ENCODE measurements at regions not wholly inside any gene's neighbourhood (a gene's known extent, or its start where the extent isn't known, plus 50 kb on each side); places are given as distances from the start of the nearest gene placed in this dataset.

DNA sequence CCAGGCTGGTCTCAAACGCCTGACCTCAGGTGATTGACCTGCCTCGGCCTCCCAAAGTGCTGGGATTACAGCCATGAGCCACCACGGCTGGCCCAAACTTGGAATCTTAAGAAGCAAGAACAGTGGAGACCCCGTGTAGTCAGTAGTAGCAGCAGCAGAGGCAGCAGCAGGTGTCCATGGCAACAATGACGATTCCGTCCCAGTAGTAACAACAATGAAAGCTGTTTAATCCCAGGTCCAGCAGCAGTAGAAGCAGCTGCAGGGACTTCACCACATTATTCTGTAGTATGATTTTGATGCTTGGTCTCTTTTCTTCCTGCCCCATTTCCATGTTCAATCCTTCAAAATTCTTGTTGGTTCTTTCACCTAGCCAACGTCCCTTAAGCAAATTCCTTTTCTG, 69.6 kb upstream of the KCTD3 start:
- H3K36me3 Mint-ChIP-seq (ENCODE audit: unreplicated experiment), result no peaks in the 10 kb centered on the region
- no peak overlapping the region for H3K27ac Mint-ChIP-seq (ENCODE audit: unreplicated experiment)
- DNase-seq, result no peak
- no peak overlapping the region for H3K4me3 Mint-ChIP-seq (ENCODE audit: unreplicated experiment)
- TF ChIP-seq, protein P1, sequence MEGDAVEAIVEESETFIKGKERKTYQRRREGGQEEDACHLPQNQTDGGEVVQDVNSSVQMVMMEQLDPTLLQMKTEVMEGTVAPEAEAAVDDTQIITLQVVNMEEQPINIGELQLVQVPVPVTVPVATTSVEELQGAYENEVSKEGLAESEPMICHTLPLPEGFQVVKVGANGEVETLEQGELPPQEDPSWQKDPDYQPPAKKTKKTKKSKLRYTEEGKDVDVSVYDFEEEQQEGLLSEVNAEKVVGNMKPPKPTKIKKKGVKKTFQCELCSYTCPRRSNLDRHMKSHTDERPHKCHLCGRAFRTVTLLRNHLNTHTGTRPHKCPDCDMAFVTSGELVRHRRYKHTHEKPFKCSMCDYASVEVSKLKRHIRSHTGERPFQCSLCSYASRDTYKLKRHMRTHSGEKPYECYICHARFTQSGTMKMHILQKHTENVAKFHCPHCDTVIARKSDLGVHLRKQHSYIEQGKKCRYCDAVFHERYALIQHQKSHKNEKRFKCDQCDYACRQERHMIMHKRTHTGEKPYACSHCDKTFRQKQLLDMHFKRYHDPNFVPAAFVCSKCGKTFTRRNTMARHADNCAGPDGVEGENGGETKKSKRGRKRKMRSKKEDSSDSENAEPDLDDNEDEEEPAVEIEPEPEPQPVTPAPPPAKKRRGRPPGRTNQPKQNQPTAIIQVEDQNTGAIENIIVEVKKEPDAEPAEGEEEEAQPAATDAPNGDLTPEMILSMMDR (IDR thresholded peaks at IDR 0.05; ENCODE audit: partially characterized antibody, unreplicated experiment), result no peak
- H3K9me3 Mint-ChIP-seq (ENCODE audit: unreplicated experiment), result no peaks in the 10 kb centered on the region
- H3K27me3 Mint-ChIP-seq (ENCODE audit: unreplicated experiment), result no peaks in the 10 kb centered on the region
- H3K4me1 Mint-ChIP-seq (ENCODE audit: low read depth, unreplicated experiment), result no peaks in the 10 kb centered on the region

DNA sequence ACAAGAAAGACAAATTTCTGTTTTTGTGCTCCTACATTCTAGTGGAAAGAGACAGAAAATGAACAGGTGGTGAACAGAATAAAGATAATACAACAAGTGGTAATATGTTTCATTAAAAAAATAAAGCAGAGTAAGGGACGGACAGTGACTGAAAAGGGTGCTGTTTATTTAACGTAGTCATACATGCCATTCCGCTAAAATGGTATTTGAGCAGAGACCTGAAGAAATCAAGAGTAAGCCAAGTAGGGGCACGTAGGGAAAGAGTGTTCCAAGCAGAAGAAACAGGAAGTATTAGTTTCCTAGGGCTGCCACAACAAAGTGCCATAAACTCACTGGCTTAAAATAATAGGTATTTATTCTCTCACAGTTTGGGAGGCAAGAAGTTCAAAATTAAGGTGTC, 65.6 kb upstream of the KCTD3 start:
- no peak overlapping the region for H3K4me3 Mint-ChIP-seq (ENCODE audit: unreplicated experiment)
- DNase-seq, result no peak
- no peaks in the 10 kb centered on the region for H3K4me1 Mint-ChIP-seq (ENCODE audit: low read depth, unreplicated experiment)
- H3K36me3 Mint-ChIP-seq (ENCODE audit: unreplicated experiment), result no peaks in the 10 kb centered on the region
- H3K9me3 Mint-ChIP-seq (ENCODE audit: unreplicated experiment), result no peaks in the 10 kb centered on the region
- no peaks in the 10 kb centered on the region for H3K27me3 Mint-ChIP-seq (ENCODE audit: unreplicated experiment)
- no peak overlapping the region for H3K27ac Mint-ChIP-seq (ENCODE audit: unreplicated experiment)
- TF ChIP-seq, protein P1 (IDR thresholded peaks at IDR 0.05; ENCODE audit: partially characterized antibody, unreplicated experiment), result no peak

DNA sequence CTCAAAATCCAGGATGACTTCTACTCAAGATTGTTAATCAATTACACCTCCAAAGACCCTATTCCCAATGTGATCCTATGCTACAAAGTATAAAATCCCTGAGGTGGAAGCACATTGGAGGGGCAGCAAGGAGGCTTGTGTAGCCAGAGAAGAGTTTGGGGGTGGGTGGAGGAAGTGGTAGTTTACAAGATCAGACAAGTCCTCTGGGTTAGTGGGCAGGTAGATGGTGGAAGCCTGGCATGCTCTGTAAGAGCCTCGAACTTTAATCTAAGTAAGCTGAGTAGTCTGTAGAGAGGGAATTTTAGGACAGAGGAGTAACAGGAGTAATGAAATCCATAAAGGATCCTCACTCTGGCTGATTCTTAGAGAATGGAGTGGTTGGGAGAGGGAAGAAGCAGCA, 65.0 kb upstream of the KCTD3 start:
- H3K27ac Mint-ChIP-seq (ENCODE audit: unreplicated experiment), result no peak overlapping the region
- H3K27me3 Mint-ChIP-seq (ENCODE audit: unreplicated experiment), result no peaks in the 10 kb centered on the region
- no peaks in the 10 kb centered on the region for H3K36me3 Mint-ChIP-seq (ENCODE audit: unreplicated experiment)
- no peaks in the 10 kb centered on the region for H3K4me1 Mint-ChIP-seq (ENCODE audit: low read depth, unreplicated experiment)
- no peak overlapping the region for H3K4me3 Mint-ChIP-seq (ENCODE audit: unreplicated experiment)
- no peaks in the 10 kb centered on the region for H3K9me3 Mint-ChIP-seq (ENCODE audit: unreplicated experiment)
- TF ChIP-seq, protein P1 (IDR thresholded peaks at IDR 0.05; ENCODE audit: partially characterized antibody, unreplicated experiment), result no peak
- DNase-seq, result no peak

DNA sequence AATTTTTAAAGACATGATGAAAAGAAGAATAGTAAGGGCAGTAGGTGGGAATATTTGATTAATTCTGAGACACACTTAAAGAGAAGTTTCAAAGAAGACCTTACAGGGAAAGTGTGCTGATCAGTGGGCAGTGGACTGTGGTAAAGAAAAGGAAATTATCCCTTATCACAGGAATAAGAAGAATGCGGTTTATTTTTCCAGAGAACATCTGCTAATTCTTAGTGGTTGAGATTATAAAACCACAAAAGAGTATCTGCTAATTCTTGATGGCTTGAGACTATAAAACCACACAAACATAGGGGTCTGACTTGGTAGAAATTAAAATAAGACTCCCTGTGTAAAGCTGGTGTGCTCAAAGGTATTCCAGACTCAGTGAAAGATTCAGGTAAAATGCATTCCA, 60.0 kb upstream of the KCTD3 start:
- Mint-ChIP-seq H3K4me1 (ENCODE audit: low read depth, unreplicated experiment) (no peaks in the 10 kb centered on the region), H3K27me3 (ENCODE audit: unreplicated experiment) (peaks cover 2% of the 10 kb centered on the region), H3K9me3 (ENCODE audit: unreplicated experiment) (no peaks in the 10 kb centered on the region), H3K36me3 (ENCODE audit: unreplicated experiment) (peaks cover 8% of the 10 kb centered on the region), H3K4me3 (ENCODE audit: unreplicated experiment) (no peak overlapping the region), H3K27ac (ENCODE audit: unreplicated experiment) (no peak overlapping the region)
- DNase-seq, result no peak
- TF ChIP-seq, protein P1 (IDR thresholded peaks at IDR 0.05; ENCODE audit: partially characterized antibody, unreplicated experiment), result no peak

DNA sequence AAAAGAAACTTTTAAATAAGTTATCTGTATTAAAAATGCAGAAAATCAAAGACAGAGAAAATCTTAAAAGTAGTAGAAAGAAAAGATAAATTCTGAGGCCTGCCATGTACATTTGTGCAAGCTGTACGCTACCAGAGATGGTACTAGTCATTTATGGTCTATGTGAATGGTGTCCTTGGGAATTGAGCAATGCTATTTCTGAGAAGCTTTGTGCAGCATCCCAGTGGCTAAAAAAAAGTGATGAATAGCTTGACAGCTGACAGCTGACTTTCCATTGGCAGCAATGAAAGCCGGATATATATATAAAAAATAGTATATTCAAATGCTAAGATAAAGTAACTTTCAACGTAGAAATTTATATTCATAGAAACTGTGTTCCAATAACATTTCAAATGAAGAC, 58.8 kb upstream of the KCTD3 start:
- H3K4me3 Mint-ChIP-seq (ENCODE audit: unreplicated experiment), result no peak overlapping the region
- DNase-seq, result no peak
- TF ChIP-seq, protein P1 (IDR thresholded peaks at IDR 0.05; ENCODE audit: partially characterized antibody, unreplicated experiment), result no peak
- no peaks in the 10 kb centered on the region for H3K4me1 Mint-ChIP-seq (ENCODE audit: low read depth, unreplicated experiment)
- H3K27ac Mint-ChIP-seq (ENCODE audit: unreplicated experiment), result no peak overlapping the region
- H3K9me3 Mint-ChIP-seq (ENCODE audit: unreplicated experiment), result no peaks in the 10 kb centered on the region
- peaks cover 2% of the 10 kb centered on the region for H3K27me3 Mint-ChIP-seq (ENCODE audit: unreplicated experiment)
- H3K36me3 Mint-ChIP-seq (ENCODE audit: unreplicated experiment), result peaks cover 8% of the 10 kb centered on the region
